WERI-Rb-1 (cell line): ENCODE measurements at regions not wholly inside any gene's neighbourhood (a gene's known extent, or its start where the extent isn't known, plus 50 kb on each side); places are given as distances from the start of the nearest gene placed in this dataset.

ENCODE experiments used
- DNase-seq: peaks from one replicate; pipeline ENCODE4 v3.0.0-alpha.2; 2020
- H3K27ac ChIP-seq: fragments of 250-450 bp; sonication (Bioruptor Pico); 2 replicates; pipeline ENCODE4 v1.5.1; 2020; ENCODE audit warnings: mild to moderate bottlenecking, moderate library complexity
- H3K27me3 ChIP-seq: fragments of 250-450 bp; sonication (Bioruptor Pico); 2 replicates; pipeline ENCODE4 v1.5.1; 2021; ENCODE audit warnings: mild to moderate bottlenecking, low read depth, moderate library complexity; ENCODE audit not compliant: insufficient read depth, severe bottlenecking
- H3K36me3 ChIP-seq: fragments of 250-450 bp; sonication (Bioruptor Pico); 2 replicates; pipeline ENCODE4 v1.5.1; 2020; ENCODE audit warnings: mild to moderate bottlenecking, moderate library complexity
- H3K4me3 ChIP-seq: 2 replicates; pipeline ENCODE4 v1.5.1; 2011; ENCODE audit warnings: low read depth, mild to moderate bottlenecking, control low read depth, low read length
- H3K9me3 ChIP-seq: fragments of 250-450 bp; sonication (Bioruptor Pico); 2 replicates; pipeline ENCODE4 v1.5.1; 2021; ENCODE audit warnings: mild to moderate bottlenecking, moderate library complexity; ENCODE audit not compliant: severe bottlenecking
- CTCF ChIP-seq: IDR thresholded peaks from 2 replicates; pipeline ENCODE4 v1.5.1; 2011; ENCODE audit warnings: low read depth, mild to moderate bottlenecking, control low read depth, inconsistent platforms, low read length

GRCh38 chr1:8267307-8267706, 50.6 kb upstream of the SLC45A1 start:
- H3K4me3 ChIP-seq, result no peak overlapping the region
- H3K27me3 ChIP-seq, result no peaks in the 10 kb centered on the region
- no peak overlapping the region for H3K27ac ChIP-seq
- H3K9me3 ChIP-seq, result no peaks in the 10 kb centered on the region
- TF ChIP-seq CTCF, result no peak
- H3K36me3 ChIP-seq, result no peaks in the 10 kb centered on the region
- DNase-seq, result no peak

- H3K36me3 ChIP-seq, result no peaks in the 10 kb centered on the region
- H3K4me3 ChIP-seq, result no peak overlapping the region
- peak; percentile 16 for DNase-seq
- H3K27ac ChIP-seq, result no peak overlapping the region
- H3K27me3 ChIP-seq, result no peaks in the 10 kb centered on the region
- TF ChIP-seq CTCF, result no peak
- no peaks in the 10 kb centered on the region for H3K9me3 ChIP-seq
Observed at GRCh38 chr1:8266436-8267165, 51.3 kb upstream of the SLC45A1 start.

GRCh38 chr1:8263791-8264190, 54.1 kb upstream of the SLC45A1 start:
- H3K27me3 ChIP-seq, result no peaks in the 10 kb centered on the region
- no peak for DNase-seq
- no peaks in the 10 kb centered on the region for H3K36me3 ChIP-seq
- H3K4me3 ChIP-seq, result no peak overlapping the region
- no peak for TF ChIP-seq CTCF
- no peaks in the 10 kb centered on the region for H3K9me3 ChIP-seq
- H3K27ac ChIP-seq, result no peak overlapping the region

- Histone ChIP-seq H3K9me3 (no peaks in the 10 kb centered on the region), H3K27me3 (no peaks in the 10 kb centered on the region), H3K36me3 (no peaks in the 10 kb centered on the region), H3K27ac (no peak overlapping the region), H3K4me3 (no peak overlapping the region)
- no peak for DNase-seq
- TF ChIP-seq CTCF, result no peak
Observed at GRCh38 chr1:8261398-8261762, 56.5 kb upstream of the SLC45A1 start.

GRCh38 chr1:8259498-8260290, 58.2 kb upstream of the SLC45A1 start:
- no peak overlapping the region for H3K27ac ChIP-seq
- no peaks in the 10 kb centered on the region for H3K36me3 ChIP-seq
- TF ChIP-seq CTCF, result no peak
- no peak for DNase-seq
- no peaks in the 10 kb centered on the region for H3K9me3 ChIP-seq
- no peaks in the 10 kb centered on the region for H3K27me3 ChIP-seq
- H3K4me3 ChIP-seq, result no peak overlapping the region

- Histone ChIP-seq H3K36me3 (no peaks in the 10 kb centered on the region), H3K27me3 (no peaks in the 10 kb centered on the region), H3K4me3 (no peak overlapping the region), H3K27ac (no peak overlapping the region), H3K9me3 (no peaks in the 10 kb centered on the region)
- no peak for TF ChIP-seq CTCF
- no peak for DNase-seq
Observed at GRCh38 chr1:8257621-8258020, 60.3 kb upstream of the SLC45A1 start.
